Tibial artery (tissue), 4 donors: ENCODE measurements at regions not wholly inside any gene's neighbourhood (a gene's known extent, or its start where the extent isn't known, plus 50 kb on each side); places are given as distances from the start of the nearest gene placed in this dataset.

ENCODE experiments used
- DNase-seq, 2 donors: peaks; one replicate each; pipeline ENCODE4 v3.0.0-alpha.2; 2019
- H3K27ac ChIP-seq, 2 donors: fragments of 200-600 bp; sonication (generic) in 1 of 2; 1 replicate in 1 of 2; 2 replicates in 1 of 2; pipeline ENCODE4 v1.5.1; 2018 to 2019; ENCODE audit warnings: mild to moderate bottlenecking in 1 of 2
- H3K27me3 ChIP-seq, 2 donors: fragments of 200-600 bp; sonication (generic) in 1 of 2; one replicate each; pipeline versions ENCODE4 v1.5.1 to v1.6.0; 2016 to 2019
- H3K36me3 ChIP-seq, 3 donors: fragments of 200-600 bp; sonication (generic) in 2 of 3; one replicate each; pipeline ENCODE4 v1.5.1; 2016 to 2019; ENCODE audit warnings: mild to moderate bottlenecking in 2 of 3
- H3K4me1 ChIP-seq, 4 donors: fragments of 200-600 bp; sonication (generic) in 2 of 4; 1 replicate in 3 of 4; 2 replicates in 1 of 4; pipeline ENCODE4 v1.5.1; 2016 to 2019
- H3K4me3 ChIP-seq, 2 donors: fragments of 200-600 bp; sonication (generic) in 1 of 2; 1 replicate in 1 of 2; 2 replicates in 1 of 2; pipeline ENCODE4 v1.5.1; 2018 to 2019; ENCODE audit warnings: mild to moderate bottlenecking in 2 of 2
- H3K9me3 ChIP-seq, 3 donors: fragments of 200-600 bp; sonication (generic) in 1 of 3; one replicate each; pipeline ENCODE4 v1.5.1; 2016 to 2019
- CTCF ChIP-seq, 2 experiments: fragments of 200-600 bp in 1 of 2; fragments of 450-650 bp in 1 of 2; IDR thresholded peaks; one replicate each; pipeline ENCODE4 v1.5.1; 2017 to 2019; ENCODE audit warnings: antibody characterized with exemption in 2 of 2, mild to moderate bottlenecking in 1 of 2, moderate library complexity in 1 of 2
- intact Hi-C: fragments of 100-400 bp; cut with DNase I; formaldehyde crosslinking; loops from one replicate; pipeline ENCODE4 v1.15.0; 2023; ENCODE audit warnings: low total_unique reads

- Histone ChIP-seq H3K27ac (no peak overlapping the region), H3K9me3 (no peaks in the 10 kb centered on the region), H3K4me1 (no peaks in the 10 kb centered on the region), H3K27me3 (no peaks in the 10 kb centered on the region), H3K4me3 (no peak overlapping the region), H3K36me3 (no peaks in the 10 kb centered on the region)
- intact Hi-C loops: no loop called here
- no peak for TF ChIP-seq CTCF (IDR thresholded peaks at IDR 0.05)
- DNase-seq: no peak
These were observed 107.3 kb upstream of the STARD13 start for GRCh38 chr13:33392794-33393405.

GRCh38 chr13:33394294-33394932, 108.9 kb upstream of the STARD13 start:
- H3K27ac ChIP-seq: no peak overlapping the region
- no peak overlapping the region for H3K4me3 ChIP-seq
- H3K9me3 ChIP-seq: no peaks in the 10 kb centered on the region
- TF ChIP-seq CTCF (IDR thresholded peaks at IDR 0.05): no peak
- no peaks in the 10 kb centered on the region for H3K27me3 ChIP-seq
- DNase-seq: no peak
- H3K36me3 ChIP-seq: no peaks in the 10 kb centered on the region
- intact Hi-C loops: no loop called here
- H3K4me1 ChIP-seq: no peaks in the 10 kb centered on the region

- no peak overlapping the region for H3K27ac ChIP-seq
- H3K27me3 ChIP-seq: no peaks in the 10 kb centered on the region
- intact Hi-C loops: no loop called here
- TF ChIP-seq CTCF (IDR thresholded peaks at IDR 0.05): no peak
- no peaks in the 10 kb centered on the region for H3K9me3 ChIP-seq
- no peaks in the 10 kb centered on the region for H3K36me3 ChIP-seq
- DNase-seq: no peak
- no peak overlapping the region for H3K4me3 ChIP-seq
- H3K4me1 ChIP-seq: no peaks in the 10 kb centered on the region
These were observed 115.7 kb upstream of the STARD13 start for GRCh38 chr13:33401238-33401637.

- H3K9me3 ChIP-seq: no peaks in the 10 kb centered on the region
- no peaks in the 10 kb centered on the region for H3K36me3 ChIP-seq
- no peak for DNase-seq
- no peak for TF ChIP-seq CTCF (IDR thresholded peaks at IDR 0.05)
- H3K27me3 ChIP-seq: no peaks in the 10 kb centered on the region
- intact Hi-C loops: no loop called here
- H3K4me1 ChIP-seq: no peaks in the 10 kb centered on the region
- no peak overlapping the region for H3K27ac ChIP-seq
- no peak overlapping the region for H3K4me3 ChIP-seq
These were observed 117.4 kb upstream of the STARD13 start for GRCh38 chr13:33402975-33403374.

GRCh38 chr13:33403807-33404362, 118.3 kb upstream of the STARD13 start:
- intact Hi-C loops: no loop called here
- H3K36me3 ChIP-seq: no peaks in the 10 kb centered on the region
- H3K27me3 ChIP-seq: no peaks in the 10 kb centered on the region
- no peak overlapping the region for H3K27ac ChIP-seq
- no peak for TF ChIP-seq CTCF (IDR thresholded peaks at IDR 0.05)
- DNase-seq: no peak
- no peaks in the 10 kb centered on the region for H3K4me1 ChIP-seq
- H3K9me3 ChIP-seq: no peaks in the 10 kb centered on the region
- H3K4me3 ChIP-seq: no peak overlapping the region
